ENCODE measurements at regions not wholly inside any gene's neighbourhood (a gene's known extent, or its start where the extent isn't known, plus 50 kb on each side); places are given as distances from the start of the nearest gene placed in this dataset.

DNA sequence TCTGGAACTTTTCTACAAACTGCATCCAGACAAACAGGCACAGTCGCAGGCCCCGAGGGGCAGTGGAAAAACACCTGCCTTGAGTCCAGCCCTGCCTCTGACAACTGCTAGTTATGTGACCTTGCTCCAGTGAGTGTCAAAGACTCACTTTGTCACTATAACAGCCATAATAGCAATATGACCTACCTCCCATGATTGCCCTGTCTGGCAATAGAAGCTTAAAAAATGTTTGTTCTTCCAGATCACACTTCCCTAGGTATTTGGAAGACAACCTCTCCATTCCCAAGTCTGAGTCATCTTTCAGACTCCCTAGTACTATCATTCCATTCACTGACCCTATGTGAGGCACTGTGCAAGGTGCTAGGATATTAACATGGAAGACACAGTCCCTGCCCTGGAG lies 74.5 kb downstream of the RPL27A start:
- peak overlapping the region; percentile 66 for H3K27ac ChIP-seq
- no peaks in the 10 kb centered on the region for H3K36me3 ChIP-seq (ENCODE audit: insufficient read depth in 1 of 2, low read depth in 1 of 2)
- ATAC-seq (peak; percentile 48 to 75 (median 64)), DNase-seq (no peak)
- H3K4me3 ChIP-seq, result no peak overlapping the region
- peaks cover 3% of the 10 kb centered on the region for H3K9me3 ChIP-seq
- intact Hi-C loops (cut with DNase I), result no loop called here
- no peak for TF ChIP-seq CTCF (IDR thresholded peaks at IDR 0.05)
- H3K4me1 ChIP-seq, result peaks cover 44% of the 10 kb centered on the region
- WGBS, 3 donors, result 14 to 33% (median 25%) methylated on average over 2 of the region's 2 CpGs
- H3K27me3 ChIP-seq (ENCODE audit: insufficient read depth in 3 of 3, low read length in 2 of 3), result no peaks in the 10 kb centered on the region

DNA sequence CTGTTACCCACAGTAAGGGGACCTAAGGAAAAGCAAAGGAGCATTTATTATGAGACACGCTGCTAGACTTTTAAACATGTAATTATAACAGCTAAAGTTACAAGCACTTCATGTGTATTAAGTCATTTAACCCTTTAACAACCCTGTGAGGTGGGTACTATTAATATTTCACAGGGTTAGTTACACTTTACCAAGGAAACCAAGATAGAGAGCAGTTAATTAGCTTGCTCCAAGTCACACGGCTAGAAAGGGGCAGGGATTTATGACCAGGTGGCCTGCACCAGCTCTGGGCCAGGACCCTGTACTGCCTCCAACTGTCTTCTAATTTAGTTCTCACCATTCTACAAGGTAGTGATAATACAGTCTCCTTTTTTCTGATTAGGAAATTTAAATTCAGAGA lies 74.9 kb downstream of the RPL27A start:
- peaks cover 3% of the 10 kb centered on the region for H3K9me3 ChIP-seq
- H3K4me1 ChIP-seq, result peaks cover 45% of the 10 kb centered on the region
- no peak for DNase-seq
- intact Hi-C loops (cut with DNase I), result no loop called here
- H3K27ac ChIP-seq, result peak overlapping the region; percentile 66
- no peak for TF ChIP-seq CTCF (IDR thresholded peaks at IDR 0.05)
- ATAC-seq, result no peak
- no peaks in the 10 kb centered on the region for H3K36me3 ChIP-seq (ENCODE audit: insufficient read depth in 1 of 2, low read depth in 1 of 2)
- H3K4me3 ChIP-seq, result no peak overlapping the region
- 35 to 49% (median 35%) methylated on average over 2 of the region's 2 CpGs for WGBS, 3 donors
- no peaks in the 10 kb centered on the region for H3K27me3 ChIP-seq (ENCODE audit: insufficient read depth in 3 of 3, low read length in 2 of 3)

GRCh38 chr11:8758619-8759169 lies 76.1 kb downstream of the RPL27A start:
- 88 to 94% (median 91%) methylated on average over 11 of the region's 11 CpGs for WGBS, 3 donors
- intact Hi-C loops (cut with DNase I), result no loop called here

GRCh38 chr11:8759634-8760033 lies 77.0 kb downstream of the RPL27A start:
- peaks cover 54% of the 10 kb centered on the region for H3K4me1 ChIP-seq
- 18 to 43% (median 43%) methylated on average over 1 of the region's 1 CpG for WGBS, 3 donors
- H3K27me3 ChIP-seq (ENCODE audit: insufficient read depth in 3 of 3, low read length in 2 of 3), result no peaks in the 10 kb centered on the region
- no peak for TF ChIP-seq CTCF (IDR thresholded peaks at IDR 0.05)
- no peak overlapping the region for H3K4me3 ChIP-seq
- ATAC-seq, result peak; percentile 48 to 83 (median 62)
- H3K9me3 ChIP-seq, result no peaks in the 10 kb centered on the region
- intact Hi-C loops (cut with DNase I), result loop anchor here in 1 of 2 donors (5.0 kb wide), 1 partner anchor 42 kb away; no protein-coding TSS in a partner anchor
- peak; percentile 49 to 70 for DNase-seq
- peak overlapping the region; percentile 74 for H3K27ac ChIP-seq
- H3K36me3 ChIP-seq (ENCODE audit: insufficient read depth in 1 of 2, low read depth in 1 of 2), result no peaks in the 10 kb centered on the region

More at GRCh38 chr11:8758619-8759169, 76.1 kb downstream of the RPL27A start:
- DNase-seq (no peak), ATAC-seq (peak in 1 of 4 donors; percentile 11)
- H3K9me3 ChIP-seq, result peaks cover under 1% of the 10 kb centered on the region
- no peak overlapping the region for H3K4me3 ChIP-seq
- H3K36me3 ChIP-seq (ENCODE audit: insufficient read depth in 1 of 2, low read depth in 1 of 2), result no peaks in the 10 kb centered on the region
- peaks cover 50% of the 10 kb centered on the region for H3K4me1 ChIP-seq
- TF ChIP-seq CTCF (IDR thresholded peaks at IDR 0.05), result no peak
- H3K27me3 ChIP-seq (ENCODE audit: insufficient read depth in 3 of 3, low read length in 2 of 3), result no peaks in the 10 kb centered on the region
- peak overlapping the region; percentile 74 for H3K27ac ChIP-seq

- Histone ChIP-seq H3K9me3 (no peaks in the 10 kb centered on the region), H3K27ac (peak overlapping the region; percentile 74), H3K4me1 (peaks cover 59% of the 10 kb centered on the region), H3K27me3 (ENCODE audit: insufficient read depth in 3 of 3, low read length in 2 of 3) (no peaks in the 10 kb centered on the region), H3K36me3 (ENCODE audit: insufficient read depth in 1 of 2, low read depth in 1 of 2) (no peaks in the 10 kb centered on the region), H3K4me3 (no peak overlapping the region)
- no peak for TF ChIP-seq CTCF (IDR thresholded peaks at IDR 0.05)
- no peak for DNase-seq
- intact Hi-C loops (cut with DNase I), result loop anchor here in 1 of 2 donors (5.0 kb wide), 1 partner anchor 44 kb away; no protein-coding TSS in a partner anchor
- ATAC-seq, result no peak
Measured at GRCh38 chr11:8760896-8761295, 78.3 kb downstream of the RPL27A start.

Measured in psoas muscle (tissue), 7 donors.